Stimulated activated CD4-positive, alpha-beta T cell treated with anti-CD3 and anti-CD28 coated beads, Interleukin-1b, Interleukin-23, amount 100 ng/mL, for 48 hours (primary cell): ENCODE measurements at regions not wholly inside any gene's neighbourhood (a gene's known extent, or its start where the extent isn't known, plus 50 kb on each side); places are given as distances from the start of the nearest gene placed in this dataset.

ENCODE experiments used
- DNase-seq: peaks from one replicate; pipeline ENCODE4 v3.0.0-alpha.2; 2020

GRCh38 chr21:15326032-15326867 lies 261.4 kb upstream of the NRIP1 start:
- no peak for DNase-seq

- no peak for DNase-seq
These were observed 263.0 kb upstream of the NRIP1 start for GRCh38 chr21:15327637-15328265.

GRCh38 chr21:15329191-15329590 lies 264.4 kb upstream of the NRIP1 start:
- no peak for DNase-seq

- no peak for DNase-seq
These were observed 266.1 kb upstream of the NRIP1 start for GRCh38 chr21:15330872-15331271.

- DNase-seq: no peak
These were observed 267.8 kb upstream of the NRIP1 start for GRCh38 chr21:15332572-15332971.

GRCh38 chr21:15333136-15333710 lies 268.4 kb upstream of the NRIP1 start:
- no peak for DNase-seq

GRCh38 chr21:15333951-15334350 lies 269.2 kb upstream of the NRIP1 start:
- no peak for DNase-seq

GRCh38 chr21:15343066-15343465 lies 278.3 kb upstream of the NRIP1 start:
- DNase-seq: no peak

- DNase-seq: no peak
These were observed 287.2 kb upstream of the NRIP1 start for GRCh38 chr21:15352009-15352408.

GRCh38 chr21:15353546-15353945 lies 288.7 kb upstream of the NRIP1 start:
- DNase-seq: no peak

- no peak for DNase-seq
These were observed 289.7 kb upstream of the NRIP1 start for GRCh38 chr21:15354516-15354915.

- DNase-seq: no peak
These were observed 290.3 kb upstream of the NRIP1 start for GRCh38 chr21:15355066-15355465.

- no peak for DNase-seq
These were observed 294.5 kb upstream of the NRIP1 start for GRCh38 chr21:15359251-15359650.

- no peak for DNase-seq
These were observed 297.7 kb upstream of the NRIP1 start for GRCh38 chr21:15362458-15362857.

GRCh38 chr21:15363921-15364320 lies 299.1 kb upstream of the NRIP1 start:
- DNase-seq: no peak

- peak; percentile 3 for DNase-seq
These were observed 301.1 kb upstream of the NRIP1 start for GRCh38 chr21:15365751-15366392.

- no peak for DNase-seq
These were observed 301.8 kb upstream of the NRIP1 start for GRCh38 chr21:15366555-15366954.

GRCh38 chr21:15367061-15367626 lies 302.3 kb upstream of the NRIP1 start:
- no peak for DNase-seq

GRCh38 chr21:15370462-15370975 lies 305.7 kb upstream of the NRIP1 start:
- DNase-seq: no peak

- no peak for DNase-seq
These were observed 309.1 kb upstream of the NRIP1 start for GRCh38 chr21:15373941-15374340.

GRCh38 chr21:15379776-15380175 lies 315.0 kb upstream of the NRIP1 start:
- no peak for DNase-seq

- DNase-seq: no peak
These were observed 318.8 kb upstream of the NRIP1 start for GRCh38 chr21:15383588-15383987.

GRCh38 chr21:15390049-15390448 lies 325.2 kb upstream of the NRIP1 start:
- no peak for DNase-seq
